HCT116 (cell line): ENCODE measurements at regions not wholly inside any gene's neighbourhood (a gene's known extent, or its start where the extent isn't known, plus 50 kb on each side); places are given as distances from the start of the nearest gene placed in this dataset.

Source experiments
- CTCF ChIP-seq, 3 experiments: fragments of 200-600 bp in 1 of 3; sonication (generic) in 1 of 3; IDR thresholded peaks in 2 of 3; conservative IDR thresholded peaks in 1 of 3; 2 replicates each; pipeline ENCODE4 v1.5.1; 2012 to 2017; ENCODE audit warnings: low read depth in 2 of 3, low read length in 2 of 3, antibody characterized with exemption in 1 of 3, borderline replicate concordance in 1 of 3, control low read depth in 1 of 3, mild to moderate bottlenecking in 1 of 3, mixed read lengths in 1 of 3, mixed run types in 1 of 3, moderate library complexity in 1 of 3; ENCODE audit not compliant: insufficient read depth in 1 of 3
- ELF1 ChIP-seq: IDR thresholded peaks from 2 replicates; pipeline ENCODE4 v1.6.1; 2012; ENCODE audit warnings: low read depth, borderline replicate concordance
- EZH2 ChIP-seq: fragments of 200-600 bp; sonication (generic); IDR thresholded peaks from 2 replicates; pipeline ENCODE4 v1.6.1; 2017; ENCODE audit warnings: antibody characterized with exemption, mixed run types
- EZH2phosphoT487 ChIP-seq: fragments of 200-600 bp; IDR thresholded peaks from 2 replicates; pipeline ENCODE4 v1.6.1; 2018; ENCODE audit warnings: antibody characterized with exemption, borderline replicate concordance
- FOSL1 ChIP-seq: IDR thresholded peaks from 2 replicates; pipeline ENCODE4 v1.6.1; 2012; ENCODE audit warnings: low read depth
- MAX ChIP-seq: IDR thresholded peaks from 2 replicates; pipeline ENCODE4 v1.6.1; 2012
- POLR2A ChIP-seq: IDR thresholded peaks from 2 replicates; pipeline ENCODE4 v1.7.0; 2011; ENCODE audit warnings: borderline replicate concordance; ENCODE audit not compliant: insufficient read depth, insufficient read length; ENCODE audit errors: extremely low read depth
- RAD21 ChIP-seq: IDR thresholded peaks from 2 replicates; pipeline ENCODE4 v1.6.1; 2012; ENCODE audit warnings: low read depth, mild to moderate bottlenecking
- REST ChIP-seq: IDR thresholded peaks from 2 replicates; pipeline ENCODE4 v1.6.1; 2012; ENCODE audit warnings: low read depth
- SP1 ChIP-seq: IDR thresholded peaks from 2 replicates; pipeline ENCODE4 v1.6.1; 2012; ENCODE audit warnings: low read depth
- YY1 ChIP-seq: IDR thresholded peaks from 2 replicates; pipeline ENCODE4 v1.6.1; 2011; ENCODE audit warnings: low read length, low read depth, moderate library complexity, mild to moderate bottlenecking; ENCODE audit not compliant: insufficient replicate concordance; ENCODE audit errors: extremely low read depth
- ZBTB33 ChIP-seq: IDR thresholded peaks from 2 replicates; pipeline ENCODE4 v1.6.1; 2011; ENCODE audit warnings: mild to moderate bottlenecking, low read length, moderate library complexity; ENCODE audit not compliant: insufficient replicate concordance; ENCODE audit errors: extremely low read depth
- ZFX ChIP-seq: fragments of 450-650 bp; IDR thresholded peaks from 2 replicates; pipeline ENCODE4 v1.6.1; 2017
- ZNF274 ChIP-seq: fragments of 200-500 bp; sonication (Bioruptor generic); IDR thresholded peaks from 2 replicates; pipeline ENCODE4 v1.6.1; 2014; ENCODE audit warnings: mild to moderate bottlenecking, low read depth, low read length, inconsistent platforms

- TF ChIP-seq MAX (no peak), CTCF (IDR thresholded peaks at IDR 0.05 in 2 of 3, conservative IDR thresholded peaks at IDR 0.05 in 1 of 3; ENCODE audit: borderline replicate concordance in 1 of 3, insufficient read depth in 1 of 3, low read depth in 2 of 3, low read length in 2 of 3) (no peak), POLR2A (no peak), SP1 (no peak), RAD21 (no peak), ZBTB33 (no peak), FOSL1 (no peak), ZFX (no peak), EZH2 (no peak), YY1 (no peak), ELF1 (no peak), ZNF274 (no peak), EZH2phosphoT487 (no peak), REST (no peak)
These were observed 69.1 kb upstream of the CPSF6 start for GRCh38 chr12:69170293-69170692.
